K562 (cell line): ENCODE measurements at regions not wholly inside any gene's neighbourhood (a gene's known extent, or its start where the extent isn't known, plus 50 kb on each side); places are given as distances from the start of the nearest gene placed in this dataset.

Source experiments
- ATAC-seq: fragments of 200-7000 bp; cut with Tn5 transposase; 3 replicates; pipeline ENCODE4 v1.9.1; 2020; ENCODE audit warnings: moderate library complexity
- BruUV-seq: library from RNA; stranded (reverse); fragments of 400-500 nt; replicated peaks from 2 replicates; lab custom pipeline; 2021; lab: Mats Ljungman, UMichigan
- CTCF ChIA-PET: fragments of 300-600 bp; formaldehyde crosslinking; extraction: SDS; loops from one replicate; lab custom pipeline; 2021; ENCODE audit warnings: low intra/inter-chr PET ratio; lab: Yijun Ruan, JAX
- POLR2A ChIA-PET: fragments of 300-600, 350-650 bp; sonication (Branson Sonifier 250); formaldehyde crosslinking; extraction: SDS; loops from one replicate; lab custom pipeline; 2021; ENCODE audit warnings: antibody characterized with exemption, inconsistent platforms; lab: Yijun Ruan, JAX
- DNase-seq, 4 experiments: peaks; one replicate each; pipeline versions ENCODE4 v3.0.0 to v3.0.0-alpha.2; 2011 to 2018; ENCODE audit warnings: low spot score in 3 of 4, mixed read lengths in 3 of 4; ENCODE audit errors: extremely low read depth in 1 of 4
- FAIRE-seq: peaks from 2 replicates; lab custom pipeline; 2011; peaks lifted over from hg19 to GRCh38; lab: Jason Lieb, UNC
- H2AFZ ChIP-seq: 2 replicates; pipeline ENCODE4 v1.6.0; 2011; ENCODE audit warnings: low read depth, low read length, control low read depth, inconsistent platforms
- H3K27ac ChIP-seq: fragments of 200-600 bp; 3 replicates; pipeline ENCODE4 v1.8.0; 2011; ENCODE audit warnings: low read depth, mild to moderate bottlenecking, control low read depth, inconsistent platforms, low read length, moderate library complexity, mixed read lengths; ENCODE audit errors: extremely low read depth
- H3K27me3 ChIP-seq, 2 experiments: fragments of 300-600 bp in 1 of 2; 2 replicates in 1 of 2; 3 replicates in 1 of 2; pipeline versions ENCODE4 v1.6.0 to v1.8.0; 2011; ENCODE audit warnings: inconsistent platforms in 2 of 2, low read length in 2 of 2, mild to moderate bottlenecking in 1 of 2, mixed read lengths in 1 of 2, moderate library complexity in 1 of 2; ENCODE audit not compliant: control insufficient read depth in 2 of 2, insufficient read depth in 2 of 2
- H3K36me3 ChIP-seq: fragments of 300-600 bp; 3 replicates; pipeline ENCODE4 v1.8.0; 2011; ENCODE audit warnings: mild to moderate bottlenecking, low read length, inconsistent platforms; ENCODE audit not compliant: control insufficient read depth, insufficient read depth
- H3K4me1 ChIP-seq, 2 experiments: fragments of 200-600 bp in 1 of 2; replicated peaks in 1 of 2; 2 replicates in 1 of 2; 3 replicates in 1 of 2; pipeline versions ENCODE4 v1.5.1 to v1.8.0; 2011; ENCODE audit warnings: inconsistent platforms in 2 of 2, low read length in 2 of 2, mild to moderate bottlenecking in 1 of 2, mixed read lengths in 1 of 2, moderate library complexity in 1 of 2; ENCODE audit not compliant: control insufficient read depth in 2 of 2, insufficient read depth in 2 of 2
- H3K4me2 ChIP-seq: 2 replicates; pipeline ENCODE4 v1.6.1; 2011; ENCODE audit warnings: low read length, control low read depth, inconsistent platforms, mixed read lengths; ENCODE audit not compliant: insufficient read depth
- H3K4me3 ChIP-seq: fragments of 200-600 bp; sonication (generic), shearing (Covaris generic); 2 replicates; pipeline ENCODE4 v1.5.1; 2016; ENCODE audit warnings: control low read depth, inconsistent platforms
- H3K79me2 ChIP-seq: fragments of 200-600 bp; 3 replicates; pipeline ENCODE4 v1.8.0; 2011; ENCODE audit warnings: low read length, inconsistent platforms; ENCODE audit not compliant: control insufficient read depth, insufficient read depth
- H3K9ac ChIP-seq, 2 experiments: 2 replicates each; pipeline versions ENCODE4 v1.6.0 to v1.6.1; 2011; ENCODE audit warnings: low read depth in 2 of 2, low read length in 2 of 2, control low read depth in 1 of 2, inconsistent platforms in 1 of 2, mild to moderate bottlenecking in 1 of 2, mixed read lengths in 1 of 2; ENCODE audit not compliant: insufficient read depth in 1 of 2
- H3K9me1 ChIP-seq: one replicate; pipeline ENCODE4 v1.6.0; 2011; ENCODE audit warnings: inconsistent platforms, mild to moderate bottlenecking, low read length, moderate library complexity; ENCODE audit not compliant: control insufficient read depth, insufficient read depth
- H3K9me3 ChIP-seq: replicated peaks from 2 replicates; pipeline ENCODE4 v1.5.1; 2011; ENCODE audit warnings: low read depth, low read length, inconsistent platforms; ENCODE audit not compliant: control insufficient read depth, insufficient read depth
- H4K20me1 ChIP-seq: replicated peaks from 2 replicates; pipeline ENCODE4 v1.6.1; 2011; ENCODE audit warnings: low read length, inconsistent platforms, mixed read lengths; ENCODE audit not compliant: control insufficient read depth, insufficient read depth
- EHMT2 ChIP-seq: fragments of 450-650 bp; IDR thresholded peaks from 2 replicates; pipeline ENCODE4 v1.6.1; 2018; ENCODE audit warnings: antibody characterized with exemption
- ERF ChIP-seq: fragments of 450-650 bp; formaldehyde crosslinking; IDR thresholded peaks from 2 replicates; pipeline ENCODE4 v1.4.0; 2020; ENCODE audit warnings: mild to moderate bottlenecking, mixed read lengths
- HEY1 ChIP-seq: fragments of 250-450 bp; sonication (Bioruptor Pico); IDR thresholded peaks from 2 replicates; pipeline ENCODE4 v1.5.0; 2020; ENCODE audit warnings: mild to moderate bottlenecking, moderate library complexity, borderline replicate concordance
- JUN ChIP-seq, 2 experiments: sonication (generic) in 1 of 2; formaldehyde crosslinking in 1 of 2; IDR thresholded peaks; 2 replicates each; pipeline versions ENCODE4 v1.6.1 to v1.8.0; 2012 to 2022; ENCODE audit warnings: borderline replicate concordance in 2 of 2, mild to moderate bottlenecking in 2 of 2, improper control_type of control experiment in 1 of 2, low read depth in 1 of 2, low read length in 1 of 2, missing genetic modification reagents in 1 of 2
- NFXL1 ChIP-seq: fragments of 450-650 bp; formaldehyde crosslinking; IDR thresholded peaks from 2 replicates; pipeline ENCODE4 v1.4.0; 2021; ENCODE audit warnings: mild to moderate bottlenecking
- PCBP1 ChIP-seq: fragments of 200-400 bp; formaldehyde crosslinking; IDR thresholded peaks from 2 replicates; pipeline ENCODE4 v1.6.1; 2018; ENCODE audit warnings: mild to moderate bottlenecking, low read depth, low read length; ENCODE audit not compliant: poor library complexity, severe bottlenecking
- RBBP5 ChIP-seq: fragments of 200-600 bp; sonication (generic); IDR thresholded peaks from 2 replicates; pipeline ENCODE4 v1.6.1; 2012; ENCODE audit warnings: borderline replicate concordance, mild to moderate bottlenecking, low read length, control low read depth, inconsistent platforms; ENCODE audit not compliant: insufficient read depth, poor library complexity, severe bottlenecking
- RBM15 ChIP-seq: fragments of 200-400 bp; formaldehyde crosslinking; IDR thresholded peaks from 2 replicates; pipeline ENCODE4 v1.6.1; 2018; ENCODE audit warnings: mild to moderate bottlenecking, low read length, moderate library complexity; ENCODE audit not compliant: insufficient read depth
- SIRT6 ChIP-seq: IDR thresholded peaks from one replicate; pipeline ENCODE4 v1.6.1; 2012; ENCODE audit warnings: low read depth, mild to moderate bottlenecking, control low read depth, inconsistent platforms, low read length, moderate library complexity
- SRF ChIP-seq, 2 experiments: fragments of 250-450, 450-650 bp in 1 of 2; sonication (Bioruptor Pico) in 1 of 2; sonication (generic) in 1 of 2; formaldehyde crosslinking; IDR thresholded peaks; 2 replicates each; pipeline versions ENCODE4 v1.5.0 to v1.5.1; 2020 to 2022; ENCODE audit warnings: mild to moderate bottlenecking in 1 of 2, missing genetic modification reagents in 1 of 2
- THAP7 ChIP-seq: fragments of 250-450 bp; sonication (Bioruptor Pico); IDR thresholded peaks from 2 replicates; pipeline ENCODE4 v1.5.0; 2021
- ZNF140 ChIP-seq: fragments of 250-450 bp; sonication (Bioruptor Pico); IDR thresholded peaks from 2 replicates; pipeline ENCODE4 v1.8.0; 2021; ENCODE audit warnings: moderate library complexity, mild to moderate bottlenecking, inconsistent platforms
- ZNF384 ChIP-seq: IDR thresholded peaks from 2 replicates; pipeline ENCODE4 v1.6.1; 2012; ENCODE audit warnings: low read depth, low read length, improper control_type of control experiment
- ZNF511 ChIP-seq: sonication (generic); formaldehyde crosslinking; IDR thresholded peaks from 2 replicates; pipeline ENCODE4 v1.8.0; 2022; ENCODE audit warnings: mild to moderate bottlenecking, missing genetic modification reagents
- ZNF518B ChIP-seq: fragments of 250-450 bp; sonication (Bioruptor Pico); IDR thresholded peaks from 2 replicates; pipeline ENCODE4 v1.5.0; 2021; ENCODE audit warnings: mild to moderate bottlenecking, moderate library complexity
- ZNF764 ChIP-seq: fragments of 250-450 bp; sonication (Bioruptor Pico); IDR thresholded peaks from 2 replicates; pipeline ENCODE4 v1.4.0; 2020; ENCODE audit warnings: low read depth, mild to moderate bottlenecking, moderate library complexity
- WGBS: fragments of 100-300 bp; shearing (Covaris generic); methylation state at CpG from one replicate; pipeline ENCODE4 v1.1.6; 2016; ENCODE audit warnings: low coverage, mixed read lengths; ENCODE audit not compliant: insufficient coverage; ENCODE audit errors: missing lambda C conversion rate; 5-methylcytosine and 5-hydroxymethylcytosine counted together
- in situ Hi-C: fragments of 300-500 bp; cut with MboI; formaldehyde crosslinking; loops from 4 replicates; pipeline ENCODE4 v1.15.0; 2018; ENCODE audit warnings: inconsistent platforms, mixed read lengths
- intact Hi-C: fragments of 100-400 bp; cut with micrococcal nuclease; formaldehyde crosslinking; loops from 2 replicates; pipeline ENCODE4 v1.14.2; 2022

- Histone ChIP-seq H2AFZ (no peak overlapping the region), H4K20me1 (no peaks in the 10 kb centered on the region), H3K9me3 (no peaks in the 10 kb centered on the region), H3K4me2 (no peak overlapping the region), H3K36me3 (no peaks in the 10 kb centered on the region), H3K9ac (no peak overlapping the region), H3K79me2 (no peaks in the 10 kb centered on the region), H3K27ac (no peak overlapping the region), H3K4me3 (no peak overlapping the region), H3K4me1 (no peaks in the 10 kb centered on the region; a peak in 1 of 5 replicates), H3K27me3 (no peaks in the 10 kb centered on the region), H3K9me1 (no peaks in the 10 kb centered on the region)
- in situ Hi-C loops: no loop called here
- ChIA-PET POLR2A (no interaction called here), CTCF (no interaction called here)
- no peak for ATAC-seq
- no peak for FAIRE-seq
- DNase-seq: no peak
- intact Hi-C loops: no loop called here
- WGBS: 26% methylated on average over 6 of the region's 6 CpGs
- BruUV-seq: no TSS peak
- TF ChIP-seq RBBP5 (no peak), SRF (CRISPR knock-in tag; IDR thresholded peaks at IDR 0.05) (no peak), ZNF140 (CRISPR knock-in tag) (no peak), RBM15 (no peak), ZNF511 (CRISPR knock-in tag) (no peak), EHMT2 (no peak), ZNF764 (CRISPR knock-in tag) (no peak), THAP7 (CRISPR knock-in tag) (no peak), HEY1 (CRISPR knock-in tag) (no peak), ZNF518B (CRISPR knock-in tag) (no peak), PCBP1 (no peak), NFXL1 (CRISPR knock-in tag) (no peak), JUN (IDR thresholded peaks at IDR 0.05; ENCODE audit: borderline replicate concordance, low read depth, low read length) (no peak), JUN (CRISPR knock-in tag; IDR thresholded peaks at IDR 0.05; ENCODE audit: borderline replicate concordance) (no peak), ERF (CRISPR knock-in tag) (no peak), ZNF384 (no peak), SIRT6 (no peak)
Observed at GRCh38 chr2:41719756-41720155, 328.1 kb upstream of the PKDCC start.
